ENCODE measurements at regions not wholly inside any gene's neighbourhood (a gene's known extent, or its start where the extent isn't known, plus 50 kb on each side); places are given as distances from the start of the nearest gene placed in this dataset.

- in situ Hi-C loops (cut with HindIII; ENCODE audit: low sequenced_read_pairs), result no loop called here
- TF ChIP-seq, protein P1, sequence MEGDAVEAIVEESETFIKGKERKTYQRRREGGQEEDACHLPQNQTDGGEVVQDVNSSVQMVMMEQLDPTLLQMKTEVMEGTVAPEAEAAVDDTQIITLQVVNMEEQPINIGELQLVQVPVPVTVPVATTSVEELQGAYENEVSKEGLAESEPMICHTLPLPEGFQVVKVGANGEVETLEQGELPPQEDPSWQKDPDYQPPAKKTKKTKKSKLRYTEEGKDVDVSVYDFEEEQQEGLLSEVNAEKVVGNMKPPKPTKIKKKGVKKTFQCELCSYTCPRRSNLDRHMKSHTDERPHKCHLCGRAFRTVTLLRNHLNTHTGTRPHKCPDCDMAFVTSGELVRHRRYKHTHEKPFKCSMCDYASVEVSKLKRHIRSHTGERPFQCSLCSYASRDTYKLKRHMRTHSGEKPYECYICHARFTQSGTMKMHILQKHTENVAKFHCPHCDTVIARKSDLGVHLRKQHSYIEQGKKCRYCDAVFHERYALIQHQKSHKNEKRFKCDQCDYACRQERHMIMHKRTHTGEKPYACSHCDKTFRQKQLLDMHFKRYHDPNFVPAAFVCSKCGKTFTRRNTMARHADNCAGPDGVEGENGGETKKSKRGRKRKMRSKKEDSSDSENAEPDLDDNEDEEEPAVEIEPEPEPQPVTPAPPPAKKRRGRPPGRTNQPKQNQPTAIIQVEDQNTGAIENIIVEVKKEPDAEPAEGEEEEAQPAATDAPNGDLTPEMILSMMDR (IDR thresholded peaks at IDR 0.05; ENCODE audit: low read depth, low read length), result no peak
- H3K4me3 ChIP-seq (ENCODE audit: low read depth, low read length), result no peak overlapping the region
- DNase-seq (ENCODE audit: low read depth, low spot score), result peak; percentile 55
Measured at GRCh38 chr5:92758552-92758951, 822.5 kb downstream of the NR2F1-AS1 start.

GRCh38 chr5:92749943-92750342 is 831.1 kb downstream of the NR2F1-AS1 start:
- in situ Hi-C loops (cut with HindIII; ENCODE audit: low sequenced_read_pairs), result no loop called here

DNA sequence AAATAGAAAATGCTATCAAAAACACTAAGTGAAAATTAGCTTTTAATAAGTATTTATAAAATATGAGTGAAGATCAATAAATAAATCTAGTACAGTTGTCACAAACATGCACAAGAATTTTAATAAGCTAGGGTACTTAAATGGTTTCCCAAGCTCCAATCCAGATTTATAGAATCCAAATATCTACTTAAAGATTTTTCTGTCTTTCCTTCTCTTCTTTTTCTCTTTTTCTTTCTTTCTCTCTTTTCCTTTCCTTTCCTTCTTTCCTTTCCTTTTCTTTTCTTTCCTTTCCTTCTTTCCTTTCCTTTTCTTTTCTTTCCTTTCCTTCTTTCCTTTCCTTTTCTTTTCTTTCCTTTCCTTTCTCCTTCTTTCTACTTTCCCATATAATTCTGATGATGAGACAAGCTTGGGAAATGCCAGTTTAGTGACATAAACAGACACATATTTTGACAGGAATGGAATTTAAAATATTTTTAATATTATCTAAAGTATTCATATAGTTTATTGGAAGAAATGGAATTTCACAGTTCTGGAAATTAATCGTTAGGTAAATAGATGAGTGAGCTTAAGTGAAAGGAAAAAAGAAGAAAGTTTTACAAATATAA is 832.8 kb downstream of the NR2F1-AS1 start:
- H3K4me3 ChIP-seq (ENCODE audit: low read depth, low read length), result no peak overlapping the region
- TF ChIP-seq, protein P1 (IDR thresholded peaks at IDR 0.05; ENCODE audit: low read depth, low read length), result no peak
- in situ Hi-C loops (cut with HindIII; ENCODE audit: low sequenced_read_pairs), result no loop called here
- DNase-seq (ENCODE audit: low read depth, low spot score), result no peak

More at GRCh38 chr5:92749943-92750342, 831.1 kb downstream of the NR2F1-AS1 start:
- no peak overlapping the region for H3K4me3 ChIP-seq (ENCODE audit: low read depth, low read length)
- TF ChIP-seq, protein P1 (IDR thresholded peaks at IDR 0.05; ENCODE audit: low read depth, low read length), result no peak
- DNase-seq (ENCODE audit: low read depth, low spot score), result peak; percentile 52

DNA sequence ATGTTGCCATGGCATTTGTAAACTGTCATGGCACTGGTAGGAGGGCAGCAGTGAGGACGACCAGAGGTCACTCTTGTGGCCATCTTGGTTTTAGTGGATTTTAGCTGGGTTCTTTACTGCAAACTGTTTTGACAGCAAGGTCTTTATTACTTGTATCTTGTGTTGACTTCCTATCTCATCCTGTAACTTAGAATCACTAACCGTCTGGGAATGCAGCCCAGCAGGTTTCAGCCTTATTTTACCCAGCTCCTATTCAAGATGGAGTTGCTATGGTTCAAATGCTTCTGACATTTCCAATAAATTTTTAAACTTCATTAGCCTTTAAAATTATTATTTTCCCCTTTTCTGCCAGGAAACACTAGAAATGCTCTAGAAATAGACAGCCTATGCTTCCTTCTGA is 839.1 kb downstream of the NR2F1-AS1 start:
- TF ChIP-seq, protein P1 (IDR thresholded peaks at IDR 0.05; ENCODE audit: low read depth, low read length), result no peak
- DNase-seq (ENCODE audit: low read depth, low spot score), result no peak
- in situ Hi-C loops (cut with HindIII; ENCODE audit: low sequenced_read_pairs), result no loop called here
- H3K4me3 ChIP-seq (ENCODE audit: low read depth, low read length), result no peak overlapping the region

- DNase-seq (ENCODE audit: low read depth, low spot score), result no peak
- H3K4me3 ChIP-seq (ENCODE audit: low read depth, low read length), result no peak overlapping the region
- TF ChIP-seq, protein P1 (IDR thresholded peaks at IDR 0.05; ENCODE audit: low read depth, low read length), result no peak
- in situ Hi-C loops (cut with HindIII; ENCODE audit: low sequenced_read_pairs), result no loop called here
Measured at GRCh38 chr5:92734211-92734940, 846.6 kb downstream of the NR2F1-AS1 start.

GRCh38 chr5:92730486-92730885 is 850.5 kb downstream of the NR2F1-AS1 start:
- TF ChIP-seq, protein P1 (IDR thresholded peaks at IDR 0.05; ENCODE audit: low read depth, low read length), result no peak

More at GRCh38 chr5:92730486-92730885, 850.5 kb downstream of the NR2F1-AS1 start:
- H3K4me3 ChIP-seq (ENCODE audit: low read depth, low read length), result no peak overlapping the region
- DNase-seq (ENCODE audit: low read depth, low spot score), result no peak
- in situ Hi-C loops (cut with HindIII; ENCODE audit: low sequenced_read_pairs), result no loop called here
